ENCODE measurements at regions not wholly inside any gene's neighbourhood (a gene's known extent, or its start where the extent isn't known, plus 50 kb on each side); places are given as distances from the start of the nearest gene placed in this dataset.

DNA sequence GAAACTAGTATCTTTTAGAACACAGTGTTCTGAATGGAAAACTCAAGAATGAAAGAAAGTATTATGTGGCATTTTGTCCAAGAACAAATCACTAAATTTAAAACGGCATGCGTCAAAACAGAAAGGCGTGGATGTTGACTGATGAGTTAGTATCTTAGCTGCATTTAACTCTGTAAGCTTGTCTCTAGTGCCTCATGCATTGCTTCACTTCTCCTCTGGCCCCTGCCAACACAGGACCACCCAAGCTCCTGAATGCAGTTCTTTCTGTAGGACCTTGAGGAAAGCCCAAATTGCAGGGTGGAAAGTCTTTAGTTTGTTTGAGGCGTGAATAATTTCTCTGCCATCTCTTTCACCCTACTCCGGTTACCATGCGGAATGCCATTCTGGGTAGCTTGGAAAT, 632.2 kb downstream of the COL12A1 start (continued):
- TF ChIP-seq, protein P1, sequence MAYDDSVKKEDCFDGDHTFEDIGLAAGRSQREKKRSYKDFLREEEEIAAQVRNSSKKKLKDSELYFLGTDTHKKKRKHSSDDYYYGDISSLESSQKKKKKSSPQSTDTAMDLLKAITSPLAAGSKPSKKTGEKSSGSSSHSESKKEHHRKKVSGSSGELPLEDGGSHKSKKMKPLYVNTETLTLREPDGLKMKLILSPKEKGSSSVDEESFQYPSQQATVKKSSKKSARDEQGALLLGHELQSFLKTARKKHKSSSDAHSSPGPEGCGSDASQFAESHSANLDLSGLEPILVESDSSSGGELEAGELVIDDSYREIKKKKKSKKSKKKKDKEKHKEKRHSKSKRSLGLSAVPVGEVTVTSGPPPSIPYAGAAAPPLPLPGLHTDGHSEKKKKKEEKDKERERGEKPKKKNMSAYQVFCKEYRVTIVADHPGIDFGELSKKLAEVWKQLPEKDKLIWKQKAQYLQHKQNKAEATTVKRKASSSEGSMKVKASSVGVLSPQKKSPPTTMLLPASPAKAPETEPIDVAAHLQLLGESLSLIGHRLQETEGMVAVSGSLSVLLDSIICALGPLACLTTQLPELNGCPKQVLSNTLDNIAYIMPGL (CRISPR knock-in tag; IDR thresholded peaks at IDR 0.05): no peak
- no peak for TF ChIP-seq PHB2 (IDR thresholded peaks at IDR 0.05; ENCODE audit: low read depth)
- no peak for TF ChIP-seq ZNF23 (CRISPR knock-in tag; IDR thresholded peaks at IDR 0.05)
- TF ChIP-seq POLR2G (IDR thresholded peaks at IDR 0.05; ENCODE audit: low read depth, low read length): no peak
- TF ChIP-seq, protein P2, sequence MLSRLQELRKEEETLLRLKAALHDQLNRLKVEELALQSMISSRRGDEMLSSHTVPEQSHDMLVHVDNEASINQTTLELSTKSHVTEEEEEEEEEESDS (CRISPR knock-in tag; IDR thresholded peaks at IDR 0.05): no peak
- TF ChIP-seq NR3C1 (CRISPR knock-in tag; IDR thresholded peaks at IDR 0.05): no peak
- TF ChIP-seq, protein P3, sequence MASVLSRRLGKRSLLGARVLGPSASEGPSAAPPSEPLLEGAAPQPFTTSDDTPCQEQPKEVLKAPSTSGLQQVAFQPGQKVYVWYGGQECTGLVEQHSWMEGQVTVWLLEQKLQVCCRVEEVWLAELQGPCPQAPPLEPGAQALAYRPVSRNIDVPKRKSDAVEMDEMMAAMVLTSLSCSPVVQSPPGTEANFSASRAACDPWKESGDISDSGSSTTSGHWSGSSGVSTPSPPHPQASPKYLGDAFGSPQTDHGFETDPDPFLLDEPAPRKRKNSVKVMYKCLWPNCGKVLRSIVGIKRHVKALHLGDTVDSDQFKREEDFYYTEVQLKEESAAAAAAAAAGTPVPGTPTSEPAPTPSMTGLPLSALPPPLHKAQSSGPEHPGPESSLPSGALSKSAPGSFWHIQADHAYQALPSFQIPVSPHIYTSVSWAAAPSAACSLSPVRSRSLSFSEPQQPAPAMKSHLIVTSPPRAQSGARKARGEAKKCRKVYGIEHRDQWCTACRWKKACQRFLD (CRISPR knock-in tag; IDR thresholded peaks at IDR 0.05): no peak
- no peak for TF ChIP-seq ZNF551 (CRISPR knock-in tag; IDR thresholded peaks at IDR 0.05)

DNA sequence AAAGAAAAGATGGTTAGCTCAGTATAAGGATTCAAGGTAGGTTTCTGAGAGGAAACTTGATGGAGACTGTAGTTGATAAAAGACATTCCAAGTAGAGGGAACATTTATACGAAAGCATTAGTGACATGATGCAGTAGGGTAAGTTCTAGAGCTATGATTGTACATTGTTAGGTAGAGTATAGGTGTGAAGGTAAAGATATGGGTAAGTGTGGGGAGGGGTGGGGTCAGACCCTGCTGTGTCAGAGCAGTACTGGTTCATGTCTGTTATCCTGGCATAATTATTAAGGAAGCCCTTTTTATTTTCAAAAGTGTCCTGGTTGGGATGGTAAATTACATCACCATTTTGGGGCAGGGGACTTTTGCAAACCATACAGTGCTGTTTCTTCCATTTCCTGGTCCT, 635.8 kb downstream of the COL12A1 start:
- no peak overlapping the region for H3K4me3 ChIP-seq
- BruUV-seq (replicated peaks): no TSS peak
- H2AFZ ChIP-seq (ENCODE audit: low read depth, low read length): no peak overlapping the region
- WGBS (ENCODE audit: insufficient coverage, low coverage, missing lambda C conversion rate): 0% methylated on average over 1 of the region's 1 CpG
- H3K9me1 ChIP-seq (ENCODE audit: control insufficient read depth, insufficient read depth, low read length): no peaks in the 10 kb centered on the region
- no peaks in the 10 kb centered on the region for H3K79me2 ChIP-seq (ENCODE audit: control insufficient read depth, insufficient read depth, low read length)
- no peaks in the 10 kb centered on the region for H3K27me3 ChIP-seq (ENCODE audit: control insufficient read depth in 2 of 2, insufficient read depth in 2 of 2, low read length in 2 of 2)
- H4K20me1 ChIP-seq (replicated peaks; ENCODE audit: control insufficient read depth, insufficient read depth, low read length): no peaks in the 10 kb centered on the region
- no peak for FAIRE-seq
- DNase-seq (ENCODE audit: extremely low read depth in 1 of 4, low spot score in 3 of 4): no peak
- ChIA-PET POLR2A (no interaction called here), CTCF (ENCODE audit: low intra/inter-chr PET ratio) (no interaction called here)
- no peak overlapping the region for H3K4me2 ChIP-seq (ENCODE audit: insufficient read depth, low read length)
- H3K4me1 ChIP-seq (replicated peaks in 1 of 2; ENCODE audit: control insufficient read depth in 2 of 2, insufficient read depth in 2 of 2, low read length in 2 of 2): no peaks in the 10 kb centered on the region
- in situ Hi-C loops (cut with MboI) (no loop called here), intact Hi-C loops (cut with micrococcal nuclease) (no loop called here)
- no peak overlapping the region for H3K9ac ChIP-seq (ENCODE audit: insufficient read depth in 1 of 2, low read depth in 2 of 2, low read length in 2 of 2)
- H3K27ac ChIP-seq (ENCODE audit: extremely low read depth, low read depth, low read length): no peak overlapping the region
- no peaks in the 10 kb centered on the region; the same call in 1 of the 2 replicates for H3K9me3 ChIP-seq (replicated peaks; ENCODE audit: control insufficient read depth, insufficient read depth, low read depth, low read length)
- H3K36me3 ChIP-seq (ENCODE audit: control insufficient read depth, insufficient read depth, low read length): no peaks in the 10 kb centered on the region
- no peak for ATAC-seq
- no peak for TF ChIP-seq ZBTB7A (IDR thresholded peaks at IDR 0.05; ENCODE audit: borderline replicate concordance, control insufficient read depth, low read depth, low read length)
- no peak for TF ChIP-seq KLF1 (tag; IDR thresholded peaks at IDR 0.05)
- TF ChIP-seq, protein P4, sequence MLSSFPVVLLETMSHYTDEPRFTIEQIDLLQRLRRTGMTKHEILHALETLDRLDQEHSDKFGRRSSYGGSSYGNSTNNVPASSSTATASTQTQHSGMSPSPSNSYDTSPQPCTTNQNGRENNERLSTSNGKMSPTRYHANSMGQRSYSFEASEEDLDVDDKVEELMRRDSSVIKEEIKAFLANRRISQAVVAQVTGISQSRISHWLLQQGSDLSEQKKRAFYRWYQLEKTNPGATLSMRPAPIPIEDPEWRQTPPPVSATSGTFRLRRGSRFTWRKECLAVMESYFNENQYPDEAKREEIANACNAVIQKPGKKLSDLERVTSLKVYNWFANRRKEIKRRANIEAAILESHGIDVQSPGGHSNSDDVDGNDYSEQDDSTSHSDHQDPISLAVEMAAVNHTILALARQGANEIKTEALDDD (IDR thresholded peaks at IDR 0.05): no peak
- TF ChIP-seq, protein P5, sequence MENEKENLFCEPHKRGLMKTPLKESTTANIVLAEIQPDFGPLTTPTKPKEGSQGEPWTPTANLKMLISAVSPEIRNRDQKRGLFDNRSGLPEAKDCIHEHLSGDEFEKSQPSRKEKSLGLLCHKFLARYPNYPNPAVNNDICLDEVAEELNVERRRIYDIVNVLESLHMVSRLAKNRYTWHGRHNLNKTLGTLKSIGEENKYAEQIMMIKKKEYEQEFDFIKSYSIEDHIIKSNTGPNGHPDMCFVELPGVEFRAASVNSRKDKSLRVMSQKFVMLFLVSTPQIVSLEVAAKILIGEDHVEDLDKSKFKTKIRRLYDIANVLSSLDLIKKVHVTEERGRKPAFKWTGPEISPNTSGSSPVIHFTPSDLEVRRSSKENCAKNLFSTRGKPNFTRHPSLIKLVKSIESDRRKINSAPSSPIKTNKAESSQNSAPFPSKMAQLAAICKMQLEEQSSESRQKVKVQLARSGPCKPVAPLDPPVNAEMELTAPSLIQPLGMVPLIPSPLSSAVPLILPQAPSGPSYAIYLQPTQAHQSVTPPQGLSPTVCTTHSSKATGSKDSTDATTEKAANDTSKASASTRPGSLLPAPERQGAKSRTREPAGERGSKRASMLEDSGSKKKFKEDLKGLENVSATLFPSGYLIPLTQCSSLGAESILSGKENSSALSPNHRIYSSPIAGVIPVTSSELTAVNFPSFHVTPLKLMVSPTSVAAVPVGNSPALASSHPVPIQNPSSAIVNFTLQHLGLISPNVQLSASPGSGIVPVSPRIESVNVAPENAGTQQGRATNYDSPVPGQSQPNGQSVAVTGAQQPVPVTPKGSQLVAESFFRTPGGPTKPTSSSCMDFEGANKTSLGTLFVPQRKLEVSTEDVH (IDR thresholded peaks at IDR 0.05; ENCODE audit: low read depth, partially characterized antibody): no peak
- no peak for TF ChIP-seq FOXA3 (CRISPR knock-in tag; conservative IDR thresholded peaks at IDR 0.05 in 1 of 2, IDR thresholded peaks at IDR 0.05 in 1 of 2)
- TF ChIP-seq HIVEP1 (CRISPR knock-in tag; IDR thresholded peaks at IDR 0.05): no peak
- no peak for TF ChIP-seq SETDB1 (IDR thresholded peaks at IDR 0.05; ENCODE audit: low read length)
- TF ChIP-seq PYGO2 (tag; IDR thresholded peaks at IDR 0.05): no peak

Data from K562 (cell line).